ENCODE measurements at regions not wholly inside any gene's neighbourhood (a gene's known extent, or its start where the extent isn't known, plus 50 kb on each side); places are given as distances from the start of the nearest gene placed in this dataset.

DNA sequence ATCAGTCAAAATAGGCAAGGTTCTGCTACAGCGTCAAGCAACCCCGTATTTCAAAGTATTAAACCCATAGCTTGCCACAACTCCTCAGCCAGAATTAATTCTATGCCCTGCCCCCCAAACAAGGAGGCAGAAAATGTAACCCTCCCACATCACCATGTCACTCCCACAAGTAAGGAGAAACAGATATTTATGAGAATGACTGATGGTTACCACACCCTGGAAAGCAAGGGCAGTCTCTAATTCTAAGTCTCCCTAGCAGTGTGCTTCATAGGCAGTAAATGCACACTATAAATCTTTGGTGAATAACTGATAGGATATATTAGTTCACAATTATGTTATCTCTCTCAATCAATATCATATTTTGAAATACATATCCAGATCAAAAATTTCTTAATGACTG, 228.0 kb upstream of the SLC14A2 start:
- TF ChIP-seq, protein P1, sequence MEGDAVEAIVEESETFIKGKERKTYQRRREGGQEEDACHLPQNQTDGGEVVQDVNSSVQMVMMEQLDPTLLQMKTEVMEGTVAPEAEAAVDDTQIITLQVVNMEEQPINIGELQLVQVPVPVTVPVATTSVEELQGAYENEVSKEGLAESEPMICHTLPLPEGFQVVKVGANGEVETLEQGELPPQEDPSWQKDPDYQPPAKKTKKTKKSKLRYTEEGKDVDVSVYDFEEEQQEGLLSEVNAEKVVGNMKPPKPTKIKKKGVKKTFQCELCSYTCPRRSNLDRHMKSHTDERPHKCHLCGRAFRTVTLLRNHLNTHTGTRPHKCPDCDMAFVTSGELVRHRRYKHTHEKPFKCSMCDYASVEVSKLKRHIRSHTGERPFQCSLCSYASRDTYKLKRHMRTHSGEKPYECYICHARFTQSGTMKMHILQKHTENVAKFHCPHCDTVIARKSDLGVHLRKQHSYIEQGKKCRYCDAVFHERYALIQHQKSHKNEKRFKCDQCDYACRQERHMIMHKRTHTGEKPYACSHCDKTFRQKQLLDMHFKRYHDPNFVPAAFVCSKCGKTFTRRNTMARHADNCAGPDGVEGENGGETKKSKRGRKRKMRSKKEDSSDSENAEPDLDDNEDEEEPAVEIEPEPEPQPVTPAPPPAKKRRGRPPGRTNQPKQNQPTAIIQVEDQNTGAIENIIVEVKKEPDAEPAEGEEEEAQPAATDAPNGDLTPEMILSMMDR (IDR thresholded peaks at IDR 0.05 in 2 of 3, conservative IDR thresholded peaks at IDR 0.05 in 1 of 3; ENCODE audit: borderline replicate concordance in 1 of 3, insufficient read depth in 1 of 3, low read depth in 2 of 3, low read length in 2 of 3), result no peak
- TF ChIP-seq POLR2A (IDR thresholded peaks at IDR 0.05; ENCODE audit: borderline replicate concordance, extremely low read depth, insufficient read depth, insufficient read length) (no peak), EZH2phosphoT487 (IDR thresholded peaks at IDR 0.05; ENCODE audit: borderline replicate concordance) (no peak), TCF7L2 (IDR thresholded peaks at IDR 0.05; ENCODE audit: borderline replicate concordance, extremely low read depth, insufficient read depth, insufficient read length) (no peak), POLR2AphosphoS5 (IDR thresholded peaks at IDR 0.05; ENCODE audit: low read depth, low read length) (no peak), ZFX (IDR thresholded peaks at IDR 0.05) (no peak), RAD21 (IDR thresholded peaks at IDR 0.05; ENCODE audit: low read depth) (no peak), EGR1 (IDR thresholded peaks at IDR 0.05; ENCODE audit: low read depth) (no peak), EZH2 (IDR thresholded peaks at IDR 0.05) (no peak), YY1 (IDR thresholded peaks at IDR 0.05; ENCODE audit: extremely low read depth, insufficient replicate concordance, low read depth, low read length) (no peak)
- TF ChIP-seq, protein P2, sequence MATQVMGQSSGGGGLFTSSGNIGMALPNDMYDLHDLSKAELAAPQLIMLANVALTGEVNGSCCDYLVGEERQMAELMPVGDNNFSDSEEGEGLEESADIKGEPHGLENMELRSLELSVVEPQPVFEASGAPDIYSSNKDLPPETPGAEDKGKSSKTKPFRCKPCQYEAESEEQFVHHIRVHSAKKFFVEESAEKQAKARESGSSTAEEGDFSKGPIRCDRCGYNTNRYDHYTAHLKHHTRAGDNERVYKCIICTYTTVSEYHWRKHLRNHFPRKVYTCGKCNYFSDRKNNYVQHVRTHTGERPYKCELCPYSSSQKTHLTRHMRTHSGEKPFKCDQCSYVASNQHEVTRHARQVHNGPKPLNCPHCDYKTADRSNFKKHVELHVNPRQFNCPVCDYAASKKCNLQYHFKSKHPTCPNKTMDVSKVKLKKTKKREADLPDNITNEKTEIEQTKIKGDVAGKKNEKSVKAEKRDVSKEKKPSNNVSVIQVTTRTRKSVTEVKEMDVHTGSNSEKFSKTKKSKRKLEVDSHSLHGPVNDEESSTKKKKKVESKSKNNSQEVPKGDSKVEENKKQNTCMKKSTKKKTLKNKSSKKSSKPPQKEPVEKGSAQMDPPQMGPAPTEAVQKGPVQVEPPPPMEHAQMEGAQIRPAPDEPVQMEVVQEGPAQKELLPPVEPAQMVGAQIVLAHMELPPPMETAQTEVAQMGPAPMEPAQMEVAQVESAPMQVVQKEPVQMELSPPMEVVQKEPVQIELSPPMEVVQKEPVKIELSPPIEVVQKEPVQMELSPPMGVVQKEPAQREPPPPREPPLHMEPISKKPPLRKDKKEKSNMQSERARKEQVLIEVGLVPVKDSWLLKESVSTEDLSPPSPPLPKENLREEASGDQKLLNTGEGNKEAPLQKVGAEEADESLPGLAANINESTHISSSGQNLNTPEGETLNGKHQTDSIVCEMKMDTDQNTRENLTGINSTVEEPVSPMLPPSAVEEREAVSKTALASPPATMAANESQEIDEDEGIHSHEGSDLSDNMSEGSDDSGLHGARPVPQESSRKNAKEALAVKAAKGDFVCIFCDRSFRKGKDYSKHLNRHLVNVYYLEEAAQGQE (IDR thresholded peaks at IDR 0.05; ENCODE audit: low read depth), result no peak
- TF ChIP-seq, protein P3, sequence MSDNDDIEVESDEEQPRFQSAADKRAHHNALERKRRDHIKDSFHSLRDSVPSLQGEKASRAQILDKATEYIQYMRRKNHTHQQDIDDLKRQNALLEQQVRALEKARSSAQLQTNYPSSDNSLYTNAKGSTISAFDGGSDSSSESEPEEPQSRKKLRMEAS (IDR thresholded peaks at IDR 0.05), result no peak
